HL-60 (cell line): ENCODE measurements at regions not wholly inside any gene's neighbourhood (a gene's known extent, or its start where the extent isn't known, plus 50 kb on each side); places are given as distances from the start of the nearest gene placed in this dataset.
"Not testable (repeated sequence)": the region's sequence is repeated elsewhere in the genome, so short reads cannot be mapped to it uniquely, and the experiment has no call there.

Source experiments
- CTCF ChIP-seq: IDR thresholded peaks from one replicate; pipeline ENCODE4 v1.5.1; 2011; ENCODE audit warnings: low read length, control low read depth, inconsistent platforms; ENCODE audit not compliant: insufficient read depth
- POLR2AphosphoS5 ChIP-seq: IDR thresholded peaks from 2 replicates; pipeline ENCODE4 v1.6.1; 2012; ENCODE audit warnings: low read depth

- TF ChIP-seq CTCF, POLR2AphosphoS5: not testable (repeated sequence)
Observed at GRCh38 chr16:58992755-58993154, 258.6 kb upstream of the GOT2 start.
